ENCODE measurements at regions not wholly inside any gene's neighbourhood (a gene's known extent, or its start where the extent isn't known, plus 50 kb on each side); places are given as distances from the start of the nearest gene placed in this dataset.
"Not testable (repeated sequence)": the region's sequence is repeated elsewhere in the genome, so short reads cannot be mapped to it uniquely, and the experiment has no call there.

GRCh38 chr12:24505366-24506015 is 443.4 kb downstream of the BCAT1 start:
- no peak overlapping the region for H3K4me3 ChIP-seq (ENCODE audit: insufficient read depth, low read length)
- no peaks in the 10 kb centered on the region for H3K36me3 ChIP-seq (ENCODE audit: insufficient read depth, low read length)
- H3K4me2 ChIP-seq (ENCODE audit: insufficient read depth, low read length), result no peak overlapping the region
- H4K20me1 ChIP-seq (ENCODE audit: insufficient read depth, low read length), result no peaks in the 10 kb centered on the region
- H3K9me3 ChIP-seq (ENCODE audit: low read depth, low read length), result no peaks in the 10 kb centered on the region
- no peak for DNase-seq (ENCODE audit: insufficient read length, low spot score, missing footprints)
- H3K27ac ChIP-seq (ENCODE audit: low read depth, low read length), result no peak overlapping the region
- no peaks in the 10 kb centered on the region for H3K27me3 ChIP-seq (ENCODE audit: insufficient read depth, low read length)
- H3K79me2 ChIP-seq (ENCODE audit: insufficient read depth, low read length), result no peaks in the 10 kb centered on the region
- H3K4me1 ChIP-seq (ENCODE audit: insufficient read depth, low read length), result no peaks in the 10 kb centered on the region
- no peak overlapping the region for H2AFZ ChIP-seq (ENCODE audit: low read length)
- no peak for TF ChIP-seq CTCF (IDR thresholded peaks at IDR 0.05; ENCODE audit: extremely low read depth, low read depth, low read length)

- not testable (repeated sequence) for H3K9me3 ChIP-seq (ENCODE audit: low read depth, low read length); H3K27ac ChIP-seq (ENCODE audit: low read depth, low read length); H3K4me1 ChIP-seq (ENCODE audit: insufficient read depth, low read length); H3K4me2 ChIP-seq (ENCODE audit: insufficient read depth, low read length); H2AFZ ChIP-seq (ENCODE audit: low read length); H3K36me3 ChIP-seq (ENCODE audit: insufficient read depth, low read length); H4K20me1 ChIP-seq (ENCODE audit: insufficient read depth, low read length); H3K27me3 ChIP-seq (ENCODE audit: insufficient read depth, low read length); H3K4me3 ChIP-seq (ENCODE audit: insufficient read depth, low read length); H3K79me2 ChIP-seq (ENCODE audit: insufficient read depth, low read length); DNase-seq (ENCODE audit: insufficient read length, low spot score, missing footprints)
These were observed 445.4 kb downstream of the BCAT1 start for GRCh38 chr12:24503477-24503876.

GRCh38 chr12:24500831-24501230 is 448.1 kb downstream of the BCAT1 start:
- TF ChIP-seq CTCF (IDR thresholded peaks at IDR 0.05; ENCODE audit: extremely low read depth, low read depth, low read length), result no peak
- no peak for DNase-seq (ENCODE audit: insufficient read length, low spot score, missing footprints)
- Histone ChIP-seq H3K27ac (ENCODE audit: low read depth, low read length) (no peak overlapping the region), H3K9me3 (ENCODE audit: low read depth, low read length) (no peaks in the 10 kb centered on the region), H2AFZ (ENCODE audit: low read length) (no peak overlapping the region), H3K4me2 (ENCODE audit: insufficient read depth, low read length) (no peak overlapping the region), H3K27me3 (ENCODE audit: insufficient read depth, low read length) (no peaks in the 10 kb centered on the region), H3K4me1 (ENCODE audit: insufficient read depth, low read length) (peaks cover 2% of the 10 kb centered on the region), H3K4me3 (ENCODE audit: insufficient read depth, low read length) (no peak overlapping the region), H3K36me3 (ENCODE audit: insufficient read depth, low read length) (no peaks in the 10 kb centered on the region), H3K79me2 (ENCODE audit: insufficient read depth, low read length) (no peaks in the 10 kb centered on the region), H4K20me1 (ENCODE audit: insufficient read depth, low read length) (no peaks in the 10 kb centered on the region)

- Histone ChIP-seq H3K79me2 (ENCODE audit: insufficient read depth, low read length) (no peaks in the 10 kb centered on the region), H3K4me2 (ENCODE audit: insufficient read depth, low read length) (no peak overlapping the region)
- DNase-seq (ENCODE audit: insufficient read length, low spot score, missing footprints), result no peak
These were observed 448.5 kb downstream of the BCAT1 start for GRCh38 chr12:24500421-24500820.

More at GRCh38 chr12:24500421-24500820, 448.5 kb downstream of the BCAT1 start:
- Histone ChIP-seq H3K4me3 (ENCODE audit: insufficient read depth, low read length) (no peak overlapping the region), H2AFZ (ENCODE audit: low read length) (no peak overlapping the region), H3K4me1 (ENCODE audit: insufficient read depth, low read length) (peaks cover 2% of the 10 kb centered on the region), H3K27me3 (ENCODE audit: insufficient read depth, low read length) (no peaks in the 10 kb centered on the region), H3K9me3 (ENCODE audit: low read depth, low read length) (no peaks in the 10 kb centered on the region), H3K36me3 (ENCODE audit: insufficient read depth, low read length) (no peaks in the 10 kb centered on the region), H4K20me1 (ENCODE audit: insufficient read depth, low read length) (no peaks in the 10 kb centered on the region), H3K27ac (ENCODE audit: low read depth, low read length) (no peak overlapping the region)
- TF ChIP-seq CTCF (IDR thresholded peaks at IDR 0.05; ENCODE audit: extremely low read depth, low read depth, low read length), result no peak
